Memory B cell (primary cell): ENCODE measurements at regions not wholly inside any gene's neighbourhood (a gene's known extent, or its start where the extent isn't known, plus 50 kb on each side); places are given as distances from the start of the nearest gene placed in this dataset.

ENCODE experiments used
- ATAC-seq: fragments of 150-1000 bp; cut with Tn5 transposase; 2 replicates; pipeline ENCODE4 v1.10.0; 2021; ENCODE audit warnings: low read depth, mild to moderate bottlenecking, moderate library complexity
- DNase-seq, 2 donors: peaks; one replicate each; pipeline ENCODE4 v3.0.0; 2022; ENCODE audit warnings: low spot score in 2 of 2
- H3K27ac Mint-ChIP-seq: one replicate; pipeline ENCODE4 v1.8.0; 2022; ENCODE audit warnings: mild to moderate bottlenecking, moderate library complexity, mixed read lengths
- H3K27me3 Mint-ChIP-seq: one replicate; pipeline ENCODE4 v1.8.0; 2022; ENCODE audit warnings: mixed read lengths
- H3K36me3 Mint-ChIP-seq: one replicate; pipeline ENCODE4 v1.8.0; 2022; ENCODE audit warnings: mild to moderate bottlenecking, mixed read lengths
- H3K4me1 Mint-ChIP-seq: one replicate; pipeline ENCODE4 v1.8.0; 2022; ENCODE audit warnings: mixed read lengths
- H3K4me3 Mint-ChIP-seq: one replicate; pipeline ENCODE4 v1.8.0; 2022; ENCODE audit warnings: mild to moderate bottlenecking, moderate library complexity, mixed read lengths
- H3K9me3 Mint-ChIP-seq: one replicate; pipeline ENCODE4 v1.8.0; 2022; ENCODE audit warnings: mixed read lengths

GRCh38 chr3:177314897-177315296 is 117.6 kb upstream of the TBL1XR1 start:
- H3K36me3 Mint-ChIP-seq = peaks cover 1% of the 10 kb centered on the region
- H3K27me3 Mint-ChIP-seq = no peaks in the 10 kb centered on the region
- DNase-seq (no peak), ATAC-seq (no peak)
- no peak overlapping the region for H3K27ac Mint-ChIP-seq
- no peak overlapping the region for H3K4me3 Mint-ChIP-seq
- H3K4me1 Mint-ChIP-seq = peaks cover 9% of the 10 kb centered on the region
- no peaks in the 10 kb centered on the region for H3K9me3 Mint-ChIP-seq

- Mint-ChIP-seq H3K9me3 (no peaks in the 10 kb centered on the region), H3K27ac (peak overlapping the region; percentile 85), H3K4me3 (peak overlapping the region; percentile 3), H3K4me1 (peaks cover 24% of the 10 kb centered on the region), H3K27me3 (no peaks in the 10 kb centered on the region), H3K36me3 (peaks cover 1% of the 10 kb centered on the region)
- DNase-seq = no peak
- no peak for ATAC-seq
Measured at GRCh38 chr3:177317247-177317646, 120.0 kb upstream of the TBL1XR1 start.

GRCh38 chr3:177318559-177318958 is 121.3 kb upstream of the TBL1XR1 start:
- Mint-ChIP-seq H3K4me3 (peak overlapping the region; percentile 71), H3K4me1 (peaks cover 28% of the 10 kb centered on the region), H3K9me3 (no peaks in the 10 kb centered on the region), H3K36me3 (peaks cover 1% of the 10 kb centered on the region), H3K27ac (peak overlapping the region; percentile 85), H3K27me3 (no peaks in the 10 kb centered on the region)
- ATAC-seq (peak; percentile 48), DNase-seq (peak in 1 of 2 donors; percentile 11)

- Mint-ChIP-seq H3K9me3 (no peaks in the 10 kb centered on the region), H3K36me3 (peaks cover 1% of the 10 kb centered on the region), H3K27me3 (no peaks in the 10 kb centered on the region), H3K4me1 (peaks cover 37% of the 10 kb centered on the region), H3K4me3 (peak overlapping the region; percentile 49), H3K27ac (peak overlapping the region; percentile 85)
- DNase-seq (peak in 1 of 2 donors; percentile 14), ATAC-seq (peak; percentile 59)
Measured at GRCh38 chr3:177320765-177321247, 123.5 kb upstream of the TBL1XR1 start.

GRCh38 chr3:177321819-177322218 is 124.5 kb upstream of the TBL1XR1 start:
- DNase-seq (no peak), ATAC-seq (no peak)
- peak overlapping the region; percentile 85 for H3K27ac Mint-ChIP-seq
- no peaks in the 10 kb centered on the region for H3K9me3 Mint-ChIP-seq
- no peaks in the 10 kb centered on the region for H3K27me3 Mint-ChIP-seq
- peaks cover 42% of the 10 kb centered on the region for H3K4me1 Mint-ChIP-seq
- peak overlapping the region; percentile 57 for H3K4me3 Mint-ChIP-seq
- peaks cover 1% of the 10 kb centered on the region for H3K36me3 Mint-ChIP-seq

GRCh38 chr3:177322881-177323280 is 125.6 kb upstream of the TBL1XR1 start:
- no peaks in the 10 kb centered on the region for H3K27me3 Mint-ChIP-seq
- peaks cover 42% of the 10 kb centered on the region for H3K4me1 Mint-ChIP-seq
- no peak overlapping the region for H3K4me3 Mint-ChIP-seq
- peak overlapping the region; percentile 43 for H3K27ac Mint-ChIP-seq
- DNase-seq (no peak), ATAC-seq (no peak)
- H3K36me3 Mint-ChIP-seq = peaks cover 1% of the 10 kb centered on the region
- no peaks in the 10 kb centered on the region for H3K9me3 Mint-ChIP-seq

GRCh38 chr3:177329854-177330253 is 132.6 kb upstream of the TBL1XR1 start:
- no peak for ATAC-seq
- H3K4me1 Mint-ChIP-seq = peaks cover 9% of the 10 kb centered on the region
- no peaks in the 10 kb centered on the region for H3K27me3 Mint-ChIP-seq
- DNase-seq = no peak
- H3K36me3 Mint-ChIP-seq = no peaks in the 10 kb centered on the region
- H3K27ac Mint-ChIP-seq = no peak overlapping the region
- no peak overlapping the region for H3K4me3 Mint-ChIP-seq
- H3K9me3 Mint-ChIP-seq = no peaks in the 10 kb centered on the region

- ATAC-seq = no peak
- no peaks in the 10 kb centered on the region for H3K36me3 Mint-ChIP-seq
Measured at GRCh38 chr3:177330779-177331178, 133.5 kb upstream of the TBL1XR1 start.

GRCh38 chr3:177331203-177331835 is 134.0 kb upstream of the TBL1XR1 start:
- ATAC-seq (no peak), DNase-seq (no peak)
- H3K36me3 Mint-ChIP-seq = no peaks in the 10 kb centered on the region
- H3K27me3 Mint-ChIP-seq = no peaks in the 10 kb centered on the region
- no peak overlapping the region for H3K27ac Mint-ChIP-seq
- H3K9me3 Mint-ChIP-seq = no peaks in the 10 kb centered on the region
- H3K4me3 Mint-ChIP-seq = no peak overlapping the region
- H3K4me1 Mint-ChIP-seq = peaks cover 8% of the 10 kb centered on the region

More at GRCh38 chr3:177330779-177331178, 133.5 kb upstream of the TBL1XR1 start:
- Mint-ChIP-seq H3K27me3 (no peaks in the 10 kb centered on the region), H3K4me3 (no peak overlapping the region), H3K9me3 (no peaks in the 10 kb centered on the region), H3K27ac (no peak overlapping the region), H3K4me1 (peaks cover 5% of the 10 kb centered on the region)
- DNase-seq = no peak

GRCh38 chr3:177332955-177333354 is 135.7 kb upstream of the TBL1XR1 start:
- Mint-ChIP-seq H3K27ac (no peak overlapping the region), H3K9me3 (no peaks in the 10 kb centered on the region), H3K4me3 (no peak overlapping the region), H3K27me3 (no peaks in the 10 kb centered on the region), H3K36me3 (no peaks in the 10 kb centered on the region), H3K4me1 (peaks cover 14% of the 10 kb centered on the region)
- ATAC-seq (no peak), DNase-seq (no peak)

GRCh38 chr3:177333533-177334520 is 136.5 kb upstream of the TBL1XR1 start:
- no peaks in the 10 kb centered on the region for H3K36me3 Mint-ChIP-seq
- no peak for DNase-seq

GRCh38 chr3:177334803-177335202 is 137.5 kb upstream of the TBL1XR1 start:
- H3K27me3 Mint-ChIP-seq = no peaks in the 10 kb centered on the region
- no peak for DNase-seq
- no peak overlapping the region for H3K27ac Mint-ChIP-seq
- no peak for ATAC-seq
- no peaks in the 10 kb centered on the region for H3K36me3 Mint-ChIP-seq
- no peak overlapping the region for H3K4me3 Mint-ChIP-seq
- no peaks in the 10 kb centered on the region for H3K9me3 Mint-ChIP-seq
- H3K4me1 Mint-ChIP-seq = peaks cover 28% of the 10 kb centered on the region

More at GRCh38 chr3:177333533-177334520, 136.5 kb upstream of the TBL1XR1 start:
- Mint-ChIP-seq H3K27ac (no peak overlapping the region), H3K9me3 (no peaks in the 10 kb centered on the region), H3K27me3 (no peaks in the 10 kb centered on the region), H3K4me3 (no peak overlapping the region), H3K4me1 (peaks cover 21% of the 10 kb centered on the region)
- no peak for ATAC-seq

- no peaks in the 10 kb centered on the region for H3K9me3 Mint-ChIP-seq
- no peak overlapping the region for H3K27ac Mint-ChIP-seq
- H3K27me3 Mint-ChIP-seq = no peaks in the 10 kb centered on the region
- no peak overlapping the region for H3K4me3 Mint-ChIP-seq
- peaks cover 28% of the 10 kb centered on the region for H3K4me1 Mint-ChIP-seq
- no peak for ATAC-seq
- H3K36me3 Mint-ChIP-seq = no peaks in the 10 kb centered on the region
- no peak for DNase-seq
Measured at GRCh38 chr3:177335728-177336127, 138.4 kb upstream of the TBL1XR1 start.

- Mint-ChIP-seq H3K27me3 (no peaks in the 10 kb centered on the region), H3K4me1 (peaks cover 28% of the 10 kb centered on the region), H3K36me3 (no peaks in the 10 kb centered on the region), H3K27ac (peak overlapping the region; percentile 78), H3K4me3 (no peak overlapping the region), H3K9me3 (no peaks in the 10 kb centered on the region)
- DNase-seq = no peak
- ATAC-seq = no peak
Measured at GRCh38 chr3:177336873-177337450, 139.7 kb upstream of the TBL1XR1 start.
